LoVo (cell line): ENCODE measurements at regions not wholly inside any gene's neighbourhood (a gene's known extent, or its start where the extent isn't known, plus 50 kb on each side); places are given as distances from the start of the nearest gene placed in this dataset.

Source experiments
- DNase-seq: peaks from one replicate; pipeline ENCODE4 v3.0.0-alpha.2; 2016; ENCODE audit warnings: low spot score

DNA sequence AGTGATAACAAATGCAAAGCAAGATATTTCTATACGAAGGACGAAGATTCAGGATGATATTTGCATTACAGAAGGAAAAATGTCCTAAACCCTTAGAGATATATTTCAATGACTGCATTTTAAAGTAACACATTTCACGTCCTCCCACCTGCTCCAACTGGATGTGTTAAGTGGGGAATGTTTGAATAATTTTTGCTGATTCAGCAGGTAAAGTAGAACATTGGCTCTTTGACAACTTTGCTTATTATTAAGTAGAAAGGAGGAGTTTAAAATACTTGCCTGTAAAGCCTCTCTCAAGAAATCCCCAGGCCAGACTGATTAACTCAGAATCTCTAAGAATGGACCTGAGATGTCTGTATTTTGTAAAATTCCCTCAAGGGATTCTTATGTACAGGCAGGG, 1165.2 kb upstream of the PRKX start:
- no peak for DNase-seq

GRCh38 chrX:4876268-4876667, 1162.8 kb upstream of the PRKX start:
- DNase-seq: no peak

- DNase-seq: no peak
Observed at GRCh38 chrX:4851534-4851933, 1138.1 kb upstream of the PRKX start.

- DNase-seq: no peak
Observed at GRCh38 chrX:4850312-4850711, 1136.9 kb upstream of the PRKX start.

- no peak for DNase-seq
Observed at GRCh38 chrX:4844376-4844775, 1130.9 kb upstream of the PRKX start.

DNA sequence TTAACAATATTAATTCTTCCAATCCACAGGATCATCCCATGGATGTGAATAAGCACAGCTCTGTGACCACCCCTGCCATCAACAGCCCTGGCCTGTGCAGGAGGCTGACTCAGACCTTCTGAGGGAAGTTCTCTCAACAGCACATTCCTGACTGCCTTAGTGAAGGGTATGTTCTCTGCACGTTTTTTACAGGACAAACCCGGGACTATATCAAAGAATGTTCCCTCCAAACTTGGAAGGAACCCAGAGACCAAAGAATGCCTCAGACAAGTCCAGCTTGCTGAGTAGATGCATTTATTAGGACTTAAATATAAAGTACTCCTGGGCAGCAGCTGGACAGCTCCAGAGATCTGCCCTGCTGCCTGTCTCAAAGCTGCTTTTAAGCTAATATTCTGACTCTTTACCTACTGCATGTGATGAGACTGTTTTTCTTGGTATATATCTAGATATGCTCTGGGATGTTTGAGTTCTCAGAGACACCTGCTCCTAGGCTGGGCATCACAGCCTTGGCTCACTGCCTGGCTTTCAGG, 1127.8 kb upstream of the PRKX start:
- DNase-seq: no peak

- DNase-seq: no peak
Observed at GRCh38 chrX:4831574-4831973, 1118.1 kb upstream of the PRKX start.

- DNase-seq: no peak
Observed at GRCh38 chrX:4830880-4831557, 1117.6 kb upstream of the PRKX start.

GRCh38 chrX:4825550-4825949, 1112.1 kb upstream of the PRKX start:
- DNase-seq: no peak

DNA sequence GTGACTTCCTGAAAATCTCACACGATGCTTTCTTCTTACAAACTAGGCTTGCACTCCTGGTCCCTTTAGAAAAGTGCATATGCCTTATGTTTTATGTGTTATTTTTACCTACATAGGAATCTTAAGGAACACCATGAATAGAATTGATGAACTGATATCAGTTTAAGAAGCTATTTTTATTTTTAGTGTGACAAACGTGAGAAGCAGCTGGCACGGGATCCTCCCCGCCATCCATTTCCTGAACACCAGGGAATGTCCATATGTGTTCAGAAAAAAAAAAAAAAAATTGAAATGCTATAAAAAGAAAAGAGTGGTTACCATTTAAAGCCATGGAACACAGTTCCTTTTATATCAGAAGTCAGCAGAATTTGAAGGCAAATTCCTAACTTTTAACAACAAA, 1096.1 kb upstream of the PRKX start:
- no peak for DNase-seq

DNA sequence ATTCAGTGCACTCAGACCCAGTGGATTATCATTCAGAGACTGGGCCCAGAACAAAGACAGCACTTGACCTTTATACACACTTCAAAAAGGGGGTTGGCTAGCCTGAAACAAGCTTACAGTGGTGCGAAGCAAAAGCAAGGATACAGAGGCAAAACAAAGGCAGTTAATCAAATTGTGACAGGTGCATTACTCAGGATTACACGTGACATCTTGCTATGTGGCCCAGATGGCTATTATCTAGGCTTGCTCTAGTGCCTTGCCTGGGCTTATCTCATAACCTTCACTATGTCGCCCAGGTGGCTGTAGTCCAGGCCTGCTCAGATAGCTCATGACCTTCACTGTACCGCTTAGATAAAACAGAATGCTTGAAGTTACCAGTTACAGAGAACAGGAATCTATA, 1092.1 kb upstream of the PRKX start:
- no peak for DNase-seq

DNA sequence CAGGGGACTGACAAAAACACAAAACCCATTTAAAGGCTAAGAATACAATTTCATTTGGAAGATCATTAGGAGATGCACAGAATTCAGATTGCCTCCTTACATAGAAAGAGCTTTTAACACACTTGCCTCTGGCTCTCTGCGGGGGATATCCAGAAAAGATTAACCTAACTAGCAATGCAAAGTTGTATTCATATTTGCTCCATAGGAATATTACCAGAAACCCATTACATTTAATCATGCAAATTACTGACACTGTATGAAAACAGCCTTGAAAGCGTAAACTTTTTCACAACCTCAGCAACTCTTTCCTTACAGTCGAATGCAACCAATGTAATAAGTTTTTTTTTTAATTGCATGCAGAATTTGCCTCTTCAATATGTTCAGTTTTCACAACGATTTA, 1087.3 kb upstream of the PRKX start:
- no peak for DNase-seq

DNA sequence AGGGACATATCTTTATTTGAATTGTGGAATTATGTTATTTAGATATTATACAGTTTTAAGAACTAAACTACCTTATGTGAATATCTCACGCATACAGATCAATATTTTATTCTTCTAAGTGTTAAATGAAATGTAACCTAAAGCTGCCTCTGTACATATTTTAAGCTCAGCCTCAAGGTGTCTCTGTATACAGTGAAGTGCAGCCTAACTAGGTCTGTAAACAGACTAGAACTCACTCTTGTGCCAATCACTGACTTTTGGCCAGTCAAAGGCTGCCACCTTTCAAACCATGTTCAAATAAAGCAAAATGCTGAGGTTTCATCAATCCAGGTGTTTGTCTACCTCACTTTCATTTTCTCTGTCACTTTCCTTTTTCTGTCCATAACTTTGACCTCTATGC, 1074.5 kb upstream of the PRKX start:
- DNase-seq: no peak

GRCh38 chrX:4764888-4765287, 1051.4 kb upstream of the PRKX start:
- DNase-seq: no peak

DNA sequence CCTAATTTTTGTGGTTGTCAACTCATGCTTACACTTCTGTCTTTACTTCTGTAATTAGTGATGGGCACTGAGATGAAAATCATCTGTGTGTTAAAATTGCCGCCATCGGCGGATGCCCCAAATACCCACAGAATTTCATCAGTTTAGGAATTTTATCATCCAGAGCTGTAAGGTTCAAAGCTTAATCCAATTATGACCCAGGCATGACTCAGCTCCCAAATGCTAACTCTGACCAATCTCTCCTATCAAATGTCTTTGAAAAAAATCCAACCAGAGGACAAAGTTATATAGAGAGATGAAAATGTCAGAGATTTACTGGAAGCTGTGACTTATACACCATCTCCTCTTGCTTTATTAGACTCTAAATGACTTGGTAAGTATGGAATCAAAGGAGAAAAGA, 1048.7 kb upstream of the PRKX start:
- DNase-seq: no peak

DNA sequence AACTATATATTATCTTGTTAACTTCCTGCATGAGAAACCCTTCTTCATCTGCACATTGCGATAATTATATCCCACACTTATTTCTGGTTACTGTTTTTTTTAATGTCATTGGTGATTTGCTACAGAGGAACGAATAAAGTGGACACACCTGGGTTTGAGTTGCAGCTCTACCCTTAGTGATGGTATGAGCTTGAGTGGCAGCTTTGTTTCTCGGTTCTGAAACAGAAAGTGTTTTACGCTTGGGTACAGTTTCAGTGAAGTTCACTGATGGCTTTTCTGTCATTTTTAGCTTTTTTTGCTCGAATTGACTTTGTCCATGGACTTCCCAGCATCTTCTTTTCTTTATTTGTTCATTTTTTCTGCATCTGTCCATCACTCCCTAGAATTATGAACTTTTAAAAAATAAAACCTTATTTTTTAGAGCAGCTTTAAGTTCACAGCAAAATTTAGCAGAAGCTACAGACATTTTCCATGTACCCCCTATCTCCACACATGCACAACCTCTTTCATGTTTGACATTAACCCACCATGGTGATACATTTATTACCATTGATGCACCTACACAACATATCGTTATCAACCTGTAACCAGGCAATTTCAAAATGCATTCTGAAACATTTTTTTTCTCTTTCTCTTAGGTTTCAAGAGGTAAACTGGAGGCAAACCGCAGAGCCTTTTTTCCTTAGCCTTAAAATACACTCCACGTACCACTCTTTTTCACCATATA, 1041.6 kb upstream of the PRKX start:
- DNase-seq: no peak

GRCh38 chrX:4741024-4741423, 1027.6 kb upstream of the PRKX start:
- DNase-seq: no peak

DNA sequence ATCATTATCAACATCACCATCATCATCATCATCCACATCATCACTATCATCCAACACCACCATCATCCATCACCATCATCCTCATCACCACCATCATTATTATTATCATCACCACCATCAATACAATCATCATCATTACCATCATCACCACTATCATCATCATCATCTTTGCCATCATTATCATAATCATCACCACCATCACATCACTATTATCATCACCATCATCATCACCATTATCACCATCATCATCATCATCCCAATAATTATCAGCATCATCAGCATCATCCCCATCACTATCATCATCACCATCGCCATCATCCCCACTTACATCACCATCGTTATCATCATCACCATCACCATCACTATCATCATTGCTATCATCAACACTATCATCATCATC, 1021.9 kb upstream of the PRKX start:
- no peak for DNase-seq

DNA sequence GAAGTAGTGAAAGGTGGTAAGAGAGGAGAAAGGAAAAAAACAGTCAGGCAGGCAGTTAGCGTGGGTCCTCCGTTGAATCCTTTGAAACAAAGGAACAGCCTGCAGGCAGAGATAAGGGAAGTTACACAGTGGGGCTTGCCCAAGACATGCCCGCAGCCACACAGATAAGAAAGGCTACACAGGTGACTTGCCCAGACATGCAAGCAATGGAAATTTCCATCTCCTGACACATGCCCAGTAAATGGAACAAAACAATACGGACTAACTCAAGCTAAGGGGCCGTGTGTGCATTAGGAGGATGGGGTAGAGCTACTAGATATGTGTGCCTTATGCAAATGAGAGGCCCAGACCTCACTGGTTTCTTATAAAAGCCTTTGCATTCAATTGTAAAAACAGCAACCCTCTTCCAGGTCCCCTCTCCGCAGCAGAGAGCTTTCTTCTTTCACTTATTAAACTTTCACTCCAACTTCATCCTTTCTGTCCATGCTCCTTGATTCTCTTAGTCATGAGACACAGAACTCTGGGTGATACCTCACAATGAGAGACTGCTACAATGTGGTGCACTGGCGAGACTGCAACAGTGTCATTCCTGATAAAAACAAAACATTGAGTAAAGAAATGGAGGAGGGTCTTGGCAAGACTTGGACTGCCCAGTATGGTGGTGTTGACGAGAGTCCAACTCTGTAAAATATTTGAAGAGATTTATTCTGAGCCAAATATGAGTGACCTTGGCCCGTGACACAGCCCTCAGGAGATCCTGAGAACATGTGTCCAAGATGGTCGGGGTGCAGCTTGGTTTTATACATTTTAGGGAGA, 997.4 kb upstream of the PRKX start:
- DNase-seq: peak; percentile 43

DNA sequence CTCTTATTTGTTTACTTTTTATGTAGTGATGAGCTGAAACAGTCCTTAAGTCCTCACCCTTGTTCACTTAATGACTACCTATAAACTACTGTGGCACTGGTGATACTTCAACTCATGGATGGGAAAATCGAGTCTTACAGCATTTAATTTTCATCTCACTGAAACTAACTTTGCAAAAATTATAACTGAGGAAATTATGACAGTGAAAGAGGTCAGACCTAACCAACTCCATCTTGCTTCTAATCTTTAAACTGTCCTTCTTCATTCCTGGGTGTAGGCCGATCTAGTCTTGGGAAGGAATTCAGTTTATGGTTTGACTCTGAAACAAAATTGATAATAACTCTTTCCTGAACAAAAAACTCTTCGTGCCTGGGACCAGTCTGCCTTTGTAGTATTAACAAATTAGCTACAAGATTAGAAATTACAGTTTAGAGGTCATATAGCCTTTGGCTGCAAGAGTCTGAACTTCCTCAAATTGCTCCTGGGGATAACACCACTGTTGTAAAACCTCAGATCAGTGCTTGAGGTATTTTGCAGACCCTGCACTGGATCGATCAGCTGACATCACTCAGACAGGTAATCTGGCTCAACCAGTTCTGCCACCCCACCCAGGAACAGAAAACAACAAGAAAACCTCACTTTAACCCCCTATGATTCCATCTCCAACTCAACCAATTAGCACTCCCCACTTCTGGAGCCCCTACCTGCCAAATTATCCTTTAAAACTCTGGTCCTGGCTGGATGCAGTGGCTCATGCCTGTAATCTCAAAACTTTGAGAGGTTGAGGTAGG, 995.7 kb upstream of the PRKX start:
- DNase-seq: peak; percentile 1

DNA sequence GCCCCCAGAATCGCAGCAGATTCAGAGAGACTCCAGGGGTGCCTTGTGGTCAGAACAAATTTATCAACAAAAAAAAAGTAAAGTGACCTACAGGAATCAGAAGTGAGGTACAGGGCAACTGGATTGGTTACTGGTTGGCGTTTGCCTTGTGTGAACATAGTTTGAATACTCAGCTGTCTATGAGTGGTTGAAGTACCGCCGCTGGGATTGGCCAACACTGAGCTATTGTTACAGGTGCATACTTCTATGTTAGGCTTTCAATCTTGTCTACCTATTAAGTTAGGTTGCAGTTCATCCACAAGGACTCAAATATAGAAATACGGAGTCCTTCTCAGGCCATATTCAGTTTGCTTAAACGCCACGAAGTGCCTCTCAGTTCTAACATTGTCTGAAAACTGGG, 993.5 kb upstream of the PRKX start:
- DNase-seq: no peak

- no peak for DNase-seq
Observed at GRCh38 chrX:4690521-4690920, 977.1 kb upstream of the PRKX start.
